GM23338 (cell line): ENCODE measurements at regions not wholly inside any gene's neighbourhood (a gene's known extent, or its start where the extent isn't known, plus 50 kb on each side); places are given as distances from the start of the nearest gene placed in this dataset.

Source experiments
- ATAC-seq: fragments of 200-7000 bp; cut with Tn5 transposase; 3 replicates; pipeline ENCODE4 v1.9.1; 2020
- DNase-seq: peaks from one replicate; pipeline ENCODE4 v3.0.0-alpha.2; 2015; ENCODE audit warnings: low spot score
- H2AFZ ChIP-seq: fragments of 200-600 bp; sonication (generic); 2 replicates; pipeline ENCODE4 v1.8.0; 2016; ENCODE audit warnings: antibody characterized with exemption, mild to moderate bottlenecking, moderate library complexity
- H3F3A ChIP-seq: fragments of 200-600 bp; sonication (generic); replicated peaks from 2 replicates; pipeline ENCODE4 v1.8.0; 2017; ENCODE audit warnings: antibody characterized with exemption, mixed run types, low read depth
- H3K27ac ChIP-seq: fragments of 200-600 bp; sonication (generic); 2 replicates; pipeline ENCODE4 v1.6.1; 2016; ENCODE audit warnings: low read depth
- H3K27me3 ChIP-seq: fragments of 200-600 bp; sonication (generic); 2 replicates; pipeline ENCODE4 v1.8.0; 2016; ENCODE audit warnings: mild to moderate bottlenecking, mixed run types, moderate library complexity; ENCODE audit not compliant: insufficient read depth
- H3K36me3 ChIP-seq: fragments of 200-600 bp; sonication (generic); 2 replicates; pipeline ENCODE4 v1.8.0; 2016; ENCODE audit warnings: mild to moderate bottlenecking; ENCODE audit not compliant: insufficient read depth
- H3K4me1 ChIP-seq: fragments of 200-600 bp; sonication (generic); 2 replicates; pipeline ENCODE4 v1.8.0; 2016; ENCODE audit warnings: mild to moderate bottlenecking, moderate library complexity; ENCODE audit not compliant: insufficient read depth
- H3K4me2 ChIP-seq: fragments of 200-600 bp; sonication (generic); 2 replicates; pipeline ENCODE4 v1.7.1; 2017; ENCODE audit warnings: mixed run types
- H3K4me3 ChIP-seq: fragments of 200-600 bp; sonication (generic); 2 replicates; pipeline ENCODE4 v1.6.1; 2016; ENCODE audit warnings: mixed run types
- H3K79me2 ChIP-seq: fragments of 200-600 bp; sonication (generic); replicated peaks from 2 replicates; pipeline ENCODE4 v1.8.0; 2017; ENCODE audit warnings: mild to moderate bottlenecking; ENCODE audit not compliant: insufficient read depth
- H3K9me2 ChIP-seq: fragments of 200-600 bp; sonication (generic); 2 replicates; pipeline ENCODE4 v1.8.0; 2017; ENCODE audit not compliant: insufficient read depth
- H4K20me1 ChIP-seq: fragments of 200-600 bp; sonication (generic); replicated peaks from 2 replicates; pipeline ENCODE4 v1.8.0; 2017; ENCODE audit warnings: mild to moderate bottlenecking; ENCODE audit not compliant: insufficient read depth
- H3K27ac Mint-ChIP-seq: 2 replicates; pipeline ENCODE4 v1.8.0; 2020; ENCODE audit warnings: inconsistent platforms, mild to moderate bottlenecking, moderate library complexity, mixed read lengths
- H3K27me3 Mint-ChIP-seq: 3 replicates; pipeline ENCODE4 v1.8.0; 2022; ENCODE audit warnings: low read depth, mild to moderate bottlenecking, moderate library complexity, mixed read lengths, inconsistent platforms; ENCODE audit not compliant: insufficient read depth, poor library complexity
- H3K36me3 Mint-ChIP-seq: 3 replicates; pipeline ENCODE4 v1.8.0; 2021; ENCODE audit warnings: low read depth, mild to moderate bottlenecking, inconsistent platforms, moderate library complexity, mixed read lengths
- H3K4me1 Mint-ChIP-seq: 3 replicates; pipeline ENCODE4 v1.8.0; 2020; ENCODE audit warnings: mild to moderate bottlenecking, inconsistent platforms, mixed read lengths
- H3K4me3 Mint-ChIP-seq: 3 replicates; pipeline ENCODE4 v1.8.0; 2021; ENCODE audit warnings: moderate library complexity, mild to moderate bottlenecking, inconsistent platforms, mixed read lengths
- H3K9me3 Mint-ChIP-seq: 3 replicates; pipeline ENCODE4 v1.8.0; 2020; ENCODE audit warnings: moderate library complexity, mild to moderate bottlenecking, inconsistent platforms, mixed read lengths
- CREB1 ChIP-seq: fragments of 250-450 bp; sonication (Bioruptor Pico); IDR thresholded peaks from 2 replicates; pipeline ENCODE4 v1.5.0; 2020; ENCODE audit warnings: low read depth, mild to moderate bottlenecking, moderate library complexity
- CTCF ChIP-seq, 2 experiments: fragments of 200-600 bp in 1 of 2; sonication (generic) in 1 of 2; conservative IDR thresholded peaks; 2 replicates each; pipeline versions ENCODE4 v1.5.1 to v1.6.1; 2016 to 2017; ENCODE audit warnings: antibody characterized with exemption in 2 of 2, low read depth in 2 of 2, mild to moderate bottlenecking in 2 of 2, moderate library complexity in 1 of 2
- ETS1 ChIP-seq: IDR thresholded peaks from 2 replicates; pipeline ENCODE4 v1.6.1; 2016; ENCODE audit warnings: antibody characterized with exemption
- EZH2 ChIP-seq: fragments of 200-600 bp; sonication (generic); IDR thresholded peaks from one replicate; pipeline ENCODE4 v1.8.0; 2017; ENCODE audit warnings: antibody characterized with exemption, mild to moderate bottlenecking, low read depth; ENCODE audit not compliant: unreplicated experiment
- EZH2phosphoT487 ChIP-seq: fragments of 200-600 bp; sonication (generic); IDR thresholded peaks from one replicate; pipeline ENCODE4 v1.8.1; 2018; ENCODE audit warnings: antibody characterized with exemption; ENCODE audit not compliant: unreplicated experiment
- JUNB ChIP-seq: IDR thresholded peaks from one replicate; pipeline ENCODE4 v1.6.1; 2016; ENCODE audit warnings: antibody characterized with exemption; ENCODE audit not compliant: unreplicated experiment
- NANOG ChIP-seq: IDR thresholded peaks from 2 replicates; pipeline ENCODE4 v1.6.1; 2016; ENCODE audit warnings: antibody characterized with exemption, borderline replicate concordance
- POLR2AphosphoS5 ChIP-seq: IDR thresholded peaks from 2 replicates; pipeline ENCODE4 v1.6.1; 2016; ENCODE audit warnings: antibody characterized with exemption, low read depth
- STAT1 ChIP-seq: IDR thresholded peaks from one replicate; pipeline ENCODE4 v1.6.1; 2016; ENCODE audit warnings: antibody characterized with exemption; ENCODE audit not compliant: unreplicated experiment
- ZNF114 ChIP-seq: fragments of 250-450 bp; sonication (Bioruptor Pico); IDR thresholded peaks from 2 replicates; pipeline ENCODE4 v1.5.0; 2020; ENCODE audit warnings: mild to moderate bottlenecking, moderate library complexity
- ZNF331 ChIP-seq: fragments of 250-450 bp; sonication (Bioruptor Pico); IDR thresholded peaks from 2 replicates; pipeline ENCODE4 v1.5.0; 2020; ENCODE audit warnings: low read depth, mild to moderate bottlenecking, moderate library complexity
- TF ChIP-seq, protein P1 (sequence below): fragments of 250-450 bp; sonication (Bioruptor Pico); IDR thresholded peaks from 2 replicates; pipeline ENCODE4 v1.5.0; 2020; ENCODE audit warnings: mild to moderate bottlenecking, moderate library complexity
- TF ChIP-seq, protein P2 (sequence below): IDR thresholded peaks from one replicate; pipeline ENCODE4 v1.6.1; 2018; ENCODE audit warnings: antibody characterized with exemption; ENCODE audit not compliant: unreplicated experiment

- H3K27me3 Mint-ChIP-seq = no peaks in the 10 kb centered on the region
- DNase-seq = no peak
- H2AFZ ChIP-seq = no peak overlapping the region
- H3K36me3 Mint-ChIP-seq = peaks cover 16% of the 10 kb centered on the region
- H4K20me1 ChIP-seq = no peaks in the 10 kb centered on the region
- no peak overlapping the region for H3K27ac Mint-ChIP-seq
- no peaks in the 10 kb centered on the region for H3K79me2 ChIP-seq
- H3K4me3 ChIP-seq = no peak overlapping the region
- H3K4me1 Mint-ChIP-seq = no peaks in the 10 kb centered on the region; the same call in 2 of the 3 replicates
- H3F3A ChIP-seq = no peaks in the 10 kb centered on the region
- H3K36me3 ChIP-seq = no peaks in the 10 kb centered on the region
- H3K27ac ChIP-seq = no peak overlapping the region
- no peak overlapping the region for H3K4me3 Mint-ChIP-seq
- no peak overlapping the region for H3K4me2 ChIP-seq
- ATAC-seq = no peak
- no peaks in the 10 kb centered on the region for H3K4me1 ChIP-seq
- H3K9me2 ChIP-seq = 0 out of 2 replicates have a peak, but pooled peaks cover 4% of the 10 kb centered on the region
- peaks cover 20% of the 10 kb centered on the region for H3K9me3 Mint-ChIP-seq
- no peaks in the 10 kb centered on the region for H3K27me3 ChIP-seq
- no peak for TF ChIP-seq ZNF331 (CRISPR knock-in tag)
- TF ChIP-seq STAT1 = no peak
- TF ChIP-seq, protein P1, sequence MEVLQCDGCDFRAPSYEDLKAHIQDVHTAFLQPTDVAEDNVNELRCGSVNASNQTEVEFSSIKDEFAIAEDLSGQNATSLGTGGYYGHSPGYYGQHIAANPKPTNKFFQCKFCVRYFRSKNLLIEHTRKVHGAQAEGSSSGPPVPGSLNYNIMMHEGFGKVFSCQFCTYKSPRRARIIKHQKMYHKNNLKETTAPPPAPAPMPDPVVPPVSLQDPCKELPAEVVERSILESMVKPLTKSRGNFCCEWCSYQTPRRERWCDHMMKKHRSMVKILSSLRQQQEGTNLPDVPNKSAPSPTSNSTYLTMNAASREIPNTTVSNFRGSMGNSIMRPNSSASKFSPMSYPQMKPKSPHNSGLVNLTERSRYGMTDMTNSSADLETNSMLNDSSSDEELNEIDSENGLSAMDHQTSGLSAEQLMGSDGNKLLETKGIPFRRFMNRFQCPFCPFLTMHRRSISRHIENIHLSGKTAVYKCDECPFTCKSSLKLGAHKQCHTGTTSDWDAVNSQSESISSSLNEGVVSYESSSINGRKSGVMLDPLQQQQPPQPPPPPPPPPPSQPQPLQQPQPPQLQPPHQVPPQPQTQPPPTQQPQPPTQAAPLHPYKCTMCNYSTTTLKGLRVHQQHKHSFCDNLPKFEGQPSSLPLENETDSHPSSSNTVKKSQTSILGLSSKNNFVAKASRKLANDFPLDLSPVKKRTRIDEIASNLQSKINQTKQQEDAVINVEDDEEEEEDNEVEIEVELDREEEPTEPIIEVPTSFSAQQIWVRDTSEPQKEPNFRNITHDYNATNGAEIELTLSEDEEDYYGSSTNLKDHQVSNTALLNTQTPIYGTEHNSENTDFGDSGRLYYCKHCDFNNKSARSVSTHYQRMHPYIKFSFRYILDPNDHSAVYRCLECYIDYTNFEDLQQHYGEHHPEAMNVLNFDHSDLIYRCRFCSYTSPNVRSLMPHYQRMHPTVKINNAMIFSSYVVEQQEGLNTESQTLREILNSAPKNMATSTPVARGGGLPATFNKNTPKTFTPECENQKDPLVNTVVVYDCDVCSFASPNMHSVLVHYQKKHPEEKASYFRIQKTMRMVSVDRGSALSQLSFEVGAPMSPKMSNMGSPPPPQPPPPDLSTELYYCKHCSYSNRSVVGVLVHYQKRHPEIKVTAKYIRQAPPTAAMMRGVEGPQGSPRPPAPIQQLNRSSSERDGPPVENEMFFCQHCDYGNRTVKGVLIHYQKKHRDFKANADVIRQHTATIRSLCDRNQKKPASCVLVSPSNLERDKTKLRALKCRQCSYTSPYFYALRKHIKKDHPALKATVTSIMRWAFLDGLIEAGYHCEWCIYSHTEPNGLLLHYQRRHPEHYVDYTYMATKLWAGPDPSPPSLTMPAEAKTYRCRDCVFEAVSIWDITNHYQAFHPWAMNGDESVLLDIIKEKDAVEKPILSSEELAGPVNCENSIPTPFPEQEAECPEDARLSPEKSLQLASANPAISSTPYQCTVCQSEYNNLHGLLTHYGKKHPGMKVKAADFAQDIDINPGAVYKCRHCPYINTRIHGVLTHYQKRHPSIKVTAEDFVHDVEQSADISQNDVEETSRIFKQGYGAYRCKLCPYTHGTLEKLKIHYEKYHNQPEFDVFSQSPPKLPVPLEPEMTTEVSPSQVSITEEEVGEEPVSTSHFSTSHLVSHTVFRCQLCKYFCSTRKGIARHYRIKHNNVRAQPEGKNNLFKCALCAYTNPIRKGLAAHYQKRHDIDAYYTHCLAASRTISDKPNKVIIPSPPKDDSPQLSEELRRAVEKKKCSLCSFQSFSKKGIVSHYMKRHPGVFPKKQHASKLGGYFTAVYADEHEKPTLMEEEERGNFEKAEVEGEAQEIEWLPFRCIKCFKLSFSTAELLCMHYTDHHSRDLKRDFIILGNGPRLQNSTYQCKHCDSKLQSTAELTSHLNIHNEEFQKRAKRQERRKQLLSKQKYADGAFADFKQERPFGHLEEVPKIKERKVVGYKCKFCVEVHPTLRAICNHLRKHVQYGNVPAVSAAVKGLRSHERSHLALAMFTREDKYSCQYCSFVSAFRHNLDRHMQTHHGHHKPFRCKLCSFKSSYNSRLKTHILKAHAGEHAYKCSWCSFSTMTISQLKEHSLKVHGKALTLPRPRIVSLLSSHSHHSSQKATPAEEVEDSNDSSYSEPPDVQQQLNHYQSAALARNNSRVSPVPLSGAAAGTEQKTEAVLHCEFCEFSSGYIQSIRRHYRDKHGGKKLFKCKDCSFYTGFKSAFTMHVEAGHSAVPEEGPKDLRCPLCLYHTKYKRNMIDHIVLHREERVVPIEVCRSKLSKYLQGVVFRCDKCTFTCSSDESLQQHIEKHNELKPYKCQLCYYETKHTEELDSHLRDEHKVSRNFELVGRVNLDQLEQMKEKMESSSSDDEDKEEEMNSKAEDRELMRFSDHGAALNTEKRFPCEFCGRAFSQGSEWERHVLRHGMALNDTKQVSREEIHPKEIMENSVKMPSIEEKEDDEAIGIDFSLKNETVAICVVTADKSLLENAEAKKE (CRISPR knock-in tag) = no peak
- no peak for TF ChIP-seq POLR2AphosphoS5
- no peak for TF ChIP-seq ZNF114
- TF ChIP-seq JUNB = no peak
- TF ChIP-seq, protein P2, sequence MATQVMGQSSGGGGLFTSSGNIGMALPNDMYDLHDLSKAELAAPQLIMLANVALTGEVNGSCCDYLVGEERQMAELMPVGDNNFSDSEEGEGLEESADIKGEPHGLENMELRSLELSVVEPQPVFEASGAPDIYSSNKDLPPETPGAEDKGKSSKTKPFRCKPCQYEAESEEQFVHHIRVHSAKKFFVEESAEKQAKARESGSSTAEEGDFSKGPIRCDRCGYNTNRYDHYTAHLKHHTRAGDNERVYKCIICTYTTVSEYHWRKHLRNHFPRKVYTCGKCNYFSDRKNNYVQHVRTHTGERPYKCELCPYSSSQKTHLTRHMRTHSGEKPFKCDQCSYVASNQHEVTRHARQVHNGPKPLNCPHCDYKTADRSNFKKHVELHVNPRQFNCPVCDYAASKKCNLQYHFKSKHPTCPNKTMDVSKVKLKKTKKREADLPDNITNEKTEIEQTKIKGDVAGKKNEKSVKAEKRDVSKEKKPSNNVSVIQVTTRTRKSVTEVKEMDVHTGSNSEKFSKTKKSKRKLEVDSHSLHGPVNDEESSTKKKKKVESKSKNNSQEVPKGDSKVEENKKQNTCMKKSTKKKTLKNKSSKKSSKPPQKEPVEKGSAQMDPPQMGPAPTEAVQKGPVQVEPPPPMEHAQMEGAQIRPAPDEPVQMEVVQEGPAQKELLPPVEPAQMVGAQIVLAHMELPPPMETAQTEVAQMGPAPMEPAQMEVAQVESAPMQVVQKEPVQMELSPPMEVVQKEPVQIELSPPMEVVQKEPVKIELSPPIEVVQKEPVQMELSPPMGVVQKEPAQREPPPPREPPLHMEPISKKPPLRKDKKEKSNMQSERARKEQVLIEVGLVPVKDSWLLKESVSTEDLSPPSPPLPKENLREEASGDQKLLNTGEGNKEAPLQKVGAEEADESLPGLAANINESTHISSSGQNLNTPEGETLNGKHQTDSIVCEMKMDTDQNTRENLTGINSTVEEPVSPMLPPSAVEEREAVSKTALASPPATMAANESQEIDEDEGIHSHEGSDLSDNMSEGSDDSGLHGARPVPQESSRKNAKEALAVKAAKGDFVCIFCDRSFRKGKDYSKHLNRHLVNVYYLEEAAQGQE = no peak
- TF ChIP-seq EZH2phosphoT487 = no peak
- no peak for TF ChIP-seq CREB1
- TF ChIP-seq ETS1 = no peak
- TF ChIP-seq NANOG = no peak
- TF ChIP-seq CTCF (conservative IDR thresholded peaks at IDR 0.05; ENCODE audit: low read depth in 2 of 2) = no peak
- TF ChIP-seq EZH2 = no peak
These were observed 157.6 kb downstream of the HDGFL1 start for GRCh38 chr6:22726966-22727365.
